Trophoblast cell (in vitro differentiated cells and primary cell): ENCODE measurements at regions not wholly inside any gene's neighbourhood (a gene's known extent, or its start where the extent isn't known, plus 50 kb on each side); places are given as distances from the start of the nearest gene placed in this dataset.

Experiments
- DNase-seq, 2 donors: peaks; one replicate each; pipeline ENCODE4 v3.0.0-alpha.2; 2016
- H2AFZ ChIP-seq: 2 replicates; pipeline ENCODE4 v1.6.1; 2013; ENCODE audit warnings: low read length, moderate library complexity, mild to moderate bottlenecking; ENCODE audit not compliant: insufficient read depth, poor library complexity
- H2AK5ac ChIP-seq: 2 replicates; pipeline ENCODE4 v1.6.1; 2013; ENCODE audit warnings: mild to moderate bottlenecking, low read length
- H2BK120ac ChIP-seq: 2 replicates; pipeline ENCODE4 v1.6.1; 2013; ENCODE audit warnings: low read length, mild to moderate bottlenecking, moderate library complexity; ENCODE audit not compliant: insufficient read depth, poor library complexity
- H2BK12ac ChIP-seq: 2 replicates; pipeline ENCODE4 v1.6.1; 2013; ENCODE audit warnings: mild to moderate bottlenecking, low read length, moderate library complexity
- H2BK5ac ChIP-seq: 2 replicates; pipeline ENCODE4 v1.6.1; 2013; ENCODE audit warnings: low read length, low read depth, moderate library complexity, mild to moderate bottlenecking; ENCODE audit not compliant: poor library complexity
- H3K14ac ChIP-seq: 2 replicates; pipeline ENCODE4 v1.6.1; 2013; ENCODE audit warnings: mild to moderate bottlenecking, low read length
- H3K18ac ChIP-seq: 2 replicates; pipeline ENCODE4 v1.6.1; 2013; ENCODE audit warnings: mild to moderate bottlenecking, low read length
- H3K23ac ChIP-seq: 2 replicates; pipeline ENCODE4 v1.6.1; 2013; ENCODE audit warnings: low read length
- H3K27ac ChIP-seq: 2 replicates; pipeline ENCODE4 v1.5.1; 2013; ENCODE audit warnings: low read depth, mild to moderate bottlenecking, inconsistent platforms, low read length, moderate library complexity
- H3K27me3 ChIP-seq: 2 replicates; pipeline ENCODE4 v1.6.1; 2013; ENCODE audit warnings: inconsistent platforms, mild to moderate bottlenecking, low read length, moderate library complexity; ENCODE audit not compliant: insufficient read depth
- H3K36me3 ChIP-seq, 2 experiments: 1 replicate in 1 of 2; 2 replicates in 1 of 2; pipeline ENCODE4 v1.6.1; 2013; ENCODE audit warnings: low read length in 2 of 2, mild to moderate bottlenecking in 2 of 2, moderate library complexity in 1 of 2; ENCODE audit not compliant: insufficient read depth in 2 of 2, control insufficient read depth in 1 of 2
- H3K4ac ChIP-seq: 2 replicates; pipeline ENCODE4 v1.6.1; 2013; ENCODE audit warnings: low read depth, mild to moderate bottlenecking, low read length, moderate library complexity
- H3K4me1 ChIP-seq, 2 experiments: 1 replicate in 1 of 2; 2 replicates in 1 of 2; pipeline ENCODE4 v1.6.1; 2013; ENCODE audit warnings: low read length in 2 of 2, mild to moderate bottlenecking in 2 of 2, moderate library complexity in 1 of 2; ENCODE audit not compliant: insufficient read depth in 2 of 2, control insufficient read depth in 1 of 2
- H3K4me2 ChIP-seq: 2 replicates; pipeline ENCODE4 v1.6.1; 2013; ENCODE audit warnings: inconsistent platforms, mild to moderate bottlenecking, low read length, moderate library complexity
- H3K4me3 ChIP-seq: 2 replicates; pipeline ENCODE4 v1.5.1; 2013; ENCODE audit warnings: mild to moderate bottlenecking, low read depth, low read length, inconsistent platforms
- H3K79me1 ChIP-seq: one replicate; pipeline ENCODE4 v1.6.1; 2013; ENCODE audit warnings: low read length
- H3K79me2 ChIP-seq: 2 replicates; pipeline ENCODE4 v1.6.1; 2013; ENCODE audit warnings: low read length, mild to moderate bottlenecking; ENCODE audit not compliant: control insufficient read depth, insufficient read depth, poor library complexity
- H3K9ac ChIP-seq: 2 replicates; pipeline ENCODE4 v1.6.1; 2013; ENCODE audit warnings: mild to moderate bottlenecking, low read length
- H3K9me3 ChIP-seq: 2 replicates; pipeline ENCODE4 v1.6.1; 2013; ENCODE audit warnings: low read depth, mild to moderate bottlenecking, control low read depth, inconsistent platforms, low read length; ENCODE audit not compliant: insufficient read depth
- H4K12ac ChIP-seq: 2 replicates; pipeline ENCODE4 v1.6.1; 2013; ENCODE audit warnings: low read depth, mild to moderate bottlenecking, low read length, moderate library complexity
- H4K8ac ChIP-seq: 2 replicates; pipeline ENCODE4 v1.6.1; 2013; ENCODE audit warnings: low read depth, mild to moderate bottlenecking, low read length, moderate library complexity
- H4K91ac ChIP-seq: one replicate; pipeline ENCODE4 v1.6.1; 2013; ENCODE audit warnings: low read depth, mild to moderate bottlenecking, low read length, moderate library complexity
- WGBS: extraction: QIAGEN DNeasy Blood & Tissue Kit; methylation state at CpG from one replicate; pipeline ENCODE4 v1.1.7; 2013; ENCODE audit warnings: missing lambda C conversion rate; ENCODE audit not compliant: insufficient read length, insufficient coverage; ENCODE audit errors: extremely low coverage; 5-methylcytosine and 5-hydroxymethylcytosine counted together

DNA sequence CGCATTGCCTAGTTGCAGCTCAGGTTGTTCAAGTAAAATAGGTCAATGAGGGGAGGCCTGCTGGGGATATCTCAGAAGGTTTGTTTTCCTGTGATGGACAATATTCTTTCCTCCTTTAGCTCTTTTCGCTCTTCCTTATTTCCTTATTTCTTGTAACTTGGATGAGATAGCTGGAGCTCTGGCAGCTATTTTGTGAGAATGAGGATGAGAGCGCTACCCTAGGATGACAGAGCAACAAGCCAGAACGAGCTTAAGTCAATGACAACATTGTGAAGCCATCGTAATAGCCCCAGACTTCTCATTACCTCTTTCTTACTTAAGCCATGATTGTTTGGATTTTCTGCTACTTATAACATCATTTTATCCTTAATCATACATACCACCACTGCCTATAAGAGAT is 124.3 kb upstream of the GATB start:
- Histone ChIP-seq H3K4ac (no peak overlapping the region), H3K18ac (no peak overlapping the region)

DNA sequence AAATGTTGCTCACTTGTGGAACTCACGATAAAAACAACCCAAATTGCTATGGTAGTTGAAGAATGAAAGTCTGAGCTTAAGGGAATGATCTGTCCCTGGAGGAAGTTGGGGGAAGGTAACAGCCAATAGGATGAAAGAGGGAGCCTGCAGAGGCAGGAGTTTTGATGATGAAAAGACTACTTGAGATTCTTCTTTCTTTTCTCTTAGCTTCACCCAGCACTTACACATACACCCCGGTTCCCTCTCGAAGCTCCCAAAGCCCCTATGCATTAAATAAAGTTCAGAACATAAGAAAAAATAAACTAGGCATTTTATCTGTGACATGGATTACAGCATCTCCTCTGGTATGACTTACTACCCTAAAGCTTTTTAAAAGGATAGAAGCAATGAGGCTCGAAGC is 122.9 kb upstream of the GATB start:
- no CpG with 5 or more reads among the region's 4 CpGs for WGBS
- H2BK5ac ChIP-seq: no peak overlapping the region
- H2AFZ ChIP-seq: no peak overlapping the region
- no peak overlapping the region for H3K4ac ChIP-seq
- no peak overlapping the region for H2AK5ac ChIP-seq
- H4K8ac ChIP-seq: no peak overlapping the region
- H3K36me3 ChIP-seq: no peaks in the 10 kb centered on the region
- no peak overlapping the region for H3K18ac ChIP-seq
- H2BK120ac ChIP-seq: no peak overlapping the region
- no peak overlapping the region for H3K4me3 ChIP-seq
- H3K14ac ChIP-seq: no peak overlapping the region
- H3K27me3 ChIP-seq: no peaks in the 10 kb centered on the region
- peaks cover 2% of the 10 kb centered on the region for H3K9me3 ChIP-seq
- no peak overlapping the region for H3K27ac ChIP-seq
- no peak overlapping the region for H4K12ac ChIP-seq
- no peaks in the 10 kb centered on the region for H3K4me1 ChIP-seq
- no peaks in the 10 kb centered on the region for H3K79me1 ChIP-seq
- no peak overlapping the region for H4K91ac ChIP-seq
- H3K9ac ChIP-seq: no peak overlapping the region
- no peak overlapping the region for H3K4me2 ChIP-seq
- H3K23ac ChIP-seq: no peak overlapping the region
- no peak overlapping the region for H2BK12ac ChIP-seq
- no peak for DNase-seq
- no peaks in the 10 kb centered on the region for H3K79me2 ChIP-seq

More for the DNA sequence above, 124.3 kb upstream of the GATB start:
- no peak overlapping the region for H2AFZ ChIP-seq
- H3K27me3 ChIP-seq: no peaks in the 10 kb centered on the region
- H4K8ac ChIP-seq: no peak overlapping the region
- no CpG with 5 or more reads among the region's 5 CpGs for whole genome bisulfite sequencing
- H3K4me1 ChIP-seq: no peaks in the 10 kb centered on the region
- DNase-seq: no peak
- no peak overlapping the region for H4K12ac ChIP-seq
- H3K4me3 ChIP-seq: no peak overlapping the region
- no peak overlapping the region for H2BK5ac ChIP-seq
- no peak overlapping the region for H3K27ac ChIP-seq
- no peaks in the 10 kb centered on the region for H3K79me1 ChIP-seq
- H3K4me2 ChIP-seq: no peak overlapping the region
- no peak overlapping the region for H3K14ac ChIP-seq
- no peaks in the 10 kb centered on the region for H3K9me3 ChIP-seq
- H3K23ac ChIP-seq: no peak overlapping the region
- H4K91ac ChIP-seq: no peak overlapping the region
- no peak overlapping the region for H2AK5ac ChIP-seq
- no peak overlapping the region for H2BK120ac ChIP-seq
- H3K9ac ChIP-seq: no peak overlapping the region
- no peaks in the 10 kb centered on the region for H3K36me3 ChIP-seq
- no peak overlapping the region for H2BK12ac ChIP-seq
- no peaks in the 10 kb centered on the region for H3K79me2 ChIP-seq

DNA sequence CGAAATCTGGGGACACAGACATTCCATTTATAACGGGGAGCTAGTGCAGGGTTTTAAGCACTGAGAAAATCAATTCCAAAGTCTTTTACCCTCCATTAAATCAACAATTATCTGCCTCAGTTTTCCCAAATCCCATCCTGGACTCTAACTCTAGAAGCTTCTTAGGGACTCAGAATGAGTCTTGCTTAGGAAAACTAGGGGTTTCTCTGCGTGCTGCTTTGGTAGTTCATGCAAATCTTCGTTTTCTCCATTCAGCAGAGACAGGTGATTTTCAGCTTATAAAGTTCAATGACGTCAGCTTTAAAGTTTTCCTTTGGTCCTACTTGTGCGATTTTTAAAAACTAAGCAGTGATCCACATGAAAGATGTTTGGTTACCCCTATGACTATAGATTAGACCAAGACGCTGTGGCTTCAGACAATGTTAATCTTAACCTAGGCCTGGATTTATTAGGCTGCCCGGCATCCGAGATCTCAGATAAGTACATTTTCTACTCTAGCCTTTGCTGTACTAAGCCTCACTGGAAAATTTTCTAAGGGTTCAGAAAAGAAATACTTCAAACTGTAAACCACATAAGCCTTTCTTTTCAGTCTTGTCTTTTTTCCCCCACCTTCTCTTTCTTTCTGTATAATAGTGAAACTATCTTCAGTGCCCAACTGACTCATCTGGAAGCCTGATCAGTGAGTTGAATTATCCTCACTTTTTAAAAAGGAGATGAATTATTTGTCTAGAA is 121.4 kb upstream of the GATB start:
- Histone ChIP-seq H2AFZ (no peak overlapping the region), H3K27ac (no peak overlapping the region), H3K4me2 (no peak overlapping the region), H3K14ac (no peak overlapping the region), H3K27me3 (no peaks in the 10 kb centered on the region), H3K79me1 (no peaks in the 10 kb centered on the region), H3K79me2 (no peaks in the 10 kb centered on the region), H3K4me3 (no peak overlapping the region), H3K9ac (no peak overlapping the region), H3K9me3 (peaks cover 2% of the 10 kb centered on the region), H3K18ac (no peak overlapping the region), H4K12ac (no peak overlapping the region), H4K91ac (no peak overlapping the region), H3K4me1 (no peaks in the 10 kb centered on the region), H2BK120ac (no peak overlapping the region), H4K8ac (no peak overlapping the region), H2BK5ac (no peak overlapping the region), H3K36me3 (no peaks in the 10 kb centered on the region), H3K23ac (no peak overlapping the region), H2BK12ac (no peak overlapping the region), H2AK5ac (no peak overlapping the region), H3K4ac (no peak overlapping the region)
- WGBS: no CpG with 5 or more reads among the region's 9 CpGs
- DNase-seq: no peak

DNA sequence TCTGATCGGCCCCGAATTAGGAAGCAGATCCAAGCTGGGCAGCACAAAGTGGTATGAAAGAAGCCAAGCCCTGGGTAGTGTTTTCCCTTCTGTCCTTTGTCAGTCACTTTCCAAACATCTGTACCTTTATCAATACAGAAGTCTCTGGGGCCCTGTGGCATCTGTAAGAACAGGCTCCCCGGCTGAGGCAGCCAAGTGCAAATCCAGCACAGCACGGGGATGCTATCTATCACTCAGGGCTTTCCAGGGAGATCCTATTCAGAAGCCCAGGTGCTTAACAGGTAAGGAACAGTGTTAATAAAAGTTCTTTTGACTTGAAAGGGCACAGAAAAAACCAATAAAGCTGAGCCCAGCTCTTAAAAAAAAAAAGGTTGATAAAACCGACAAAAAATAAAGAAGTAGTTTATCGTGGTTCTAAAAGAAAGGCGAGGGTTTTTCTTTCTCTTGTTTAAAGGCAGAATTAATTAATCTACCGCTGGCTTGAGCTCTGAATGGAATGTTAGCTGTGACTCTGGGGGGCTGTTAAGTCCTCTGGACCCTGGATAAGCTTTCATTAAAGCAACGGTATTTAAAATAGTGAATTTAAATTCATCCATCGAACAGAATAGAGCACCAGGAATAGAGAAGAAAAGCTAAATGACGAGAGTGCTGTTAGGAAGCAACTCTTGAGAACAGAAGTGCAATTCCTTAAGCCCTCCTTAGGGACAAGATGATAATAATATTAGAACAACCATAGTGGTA is 119.1 kb upstream of the GATB start:
- Histone ChIP-seq H3K4me3 (no peak overlapping the region), H3K36me3 (no peaks in the 10 kb centered on the region), H3K27ac (no peak overlapping the region), H2BK12ac (no peak overlapping the region), H3K79me2 (no peaks in the 10 kb centered on the region), H3K4ac (no peak overlapping the region), H3K27me3 (no peaks in the 10 kb centered on the region), H3K79me1 (no peaks in the 10 kb centered on the region), H3K23ac (no peak overlapping the region), H3K9me3 (peaks cover 2% of the 10 kb centered on the region), H4K12ac (no peak overlapping the region), H3K4me2 (no peak overlapping the region), H2AK5ac (no peak overlapping the region), H2AFZ (no peak overlapping the region), H3K18ac (no peak overlapping the region), H3K14ac (no peak overlapping the region), H4K91ac (no peak overlapping the region), H2BK120ac (no peak overlapping the region), H3K4me1 (no peaks in the 10 kb centered on the region), H3K9ac (no peak overlapping the region), H2BK5ac (no peak overlapping the region), H4K8ac (no peak overlapping the region)
- no CpG with 5 or more reads among the region's 11 CpGs for WGBS
- no peak for DNase-seq
